K562 (cell line): ENCODE measurements at regions not wholly inside any gene's neighbourhood (a gene's known extent, or its start where the extent isn't known, plus 50 kb on each side); places are given as distances from the start of the nearest gene placed in this dataset.

Experiments
- CHD4 ChIP-seq: fragments of 200-600 bp; sonication (generic); IDR thresholded peaks from 3 replicates; pipeline ENCODE4 v1.6.1; 2012; ENCODE audit warnings: low read depth, mild to moderate bottlenecking, mixed read lengths, low read length, inconsistent platforms; ENCODE audit not compliant: insufficient read depth, insufficient replicate concordance, poor library complexity, severe bottlenecking
- CTCF ChIP-seq, 3 experiments: IDR thresholded peaks in 2 of 3; conservative IDR thresholded peaks in 1 of 3; 2 replicates each; pipeline ENCODE4 v1.5.1; 2011 to 2012; ENCODE audit warnings: low read length in 3 of 3, mild to moderate bottlenecking in 3 of 3, control low read depth in 2 of 3, improper control_type of control experiment in 1 of 3, inconsistent platforms in 1 of 3, low read depth in 1 of 3, mixed read lengths in 1 of 3, moderate library complexity in 1 of 3; ENCODE audit not compliant: insufficient read depth in 2 of 3
- FOXJ3 ChIP-seq: sonication (generic); formaldehyde crosslinking; IDR thresholded peaks from 2 replicates; pipeline ENCODE4 v1.4.0; 2020; ENCODE audit warnings: mild to moderate bottlenecking, missing genetic modification reagents
- JUN ChIP-seq, 2 experiments: sonication (generic) in 1 of 2; formaldehyde crosslinking in 1 of 2; IDR thresholded peaks; 2 replicates each; pipeline versions ENCODE4 v1.6.1 to v1.8.0; 2012 to 2022; ENCODE audit warnings: borderline replicate concordance in 2 of 2, mild to moderate bottlenecking in 2 of 2, improper control_type of control experiment in 1 of 2, low read depth in 1 of 2, low read length in 1 of 2, missing genetic modification reagents in 1 of 2
- KLF10 ChIP-seq: fragments of 250-450 bp; sonication (Bioruptor Pico); IDR thresholded peaks from 2 replicates; pipeline ENCODE4 v1.6.1; 2021; ENCODE audit warnings: matching md5 sums
- MAZ ChIP-seq, 2 experiments: fragments of 450-650 bp in 1 of 2; sonication (generic) in 1 of 2; formaldehyde crosslinking; IDR thresholded peaks in 1 of 2; conservative IDR thresholded peaks in 1 of 2; 2 replicates each; pipeline versions ENCODE4 v1.4.0 to v1.5.0; 2020; ENCODE audit warnings: mild to moderate bottlenecking in 1 of 2, missing genetic modification reagents in 1 of 2
- POLR2A ChIP-seq: fragments of 450-650 bp; conservative IDR thresholded peaks from 2 replicates; pipeline ENCODE4 v1.6.1; 2016
- PTTG1 ChIP-seq: fragments of 450-650 bp; IDR thresholded peaks from 2 replicates; pipeline ENCODE4 v1.6.1; 2016; ENCODE audit warnings: low read depth, mild to moderate bottlenecking, missing genetic modification characterization, missing compliant biosample characterization
- RAD51 ChIP-seq: fragments of 450-650 bp; IDR thresholded peaks from 2 replicates; pipeline ENCODE4 v1.7.1; 2016; ENCODE audit warnings: low read depth, mild to moderate bottlenecking, borderline replicate concordance
- TAL1 ChIP-seq: fragments of 450-650 bp; IDR thresholded peaks from 2 replicates; pipeline ENCODE4 v1.6.1; 2016; ENCODE audit warnings: mild to moderate bottlenecking
- ZNF212 ChIP-seq: fragments of 450-650 bp; formaldehyde crosslinking; IDR thresholded peaks from 2 replicates; pipeline ENCODE4 v1.4.0; 2020; ENCODE audit warnings: mild to moderate bottlenecking
- ZNF695 ChIP-seq: fragments of 450-650 bp; formaldehyde crosslinking; IDR thresholded peaks from 2 replicates; pipeline ENCODE4 v1.4.0; 2020; ENCODE audit warnings: mild to moderate bottlenecking, moderate library complexity
- TF ChIP-seq, protein P1 (sequence below), 3 experiments: fragments of 200-800 bp in 1 of 3; sonication (Bioruptor generic) in 1 of 3; sonication (generic) in 1 of 3; formaldehyde crosslinking in 1 of 3; IDR thresholded peaks; 2 replicates each; pipeline versions ENCODE4 v1.6.1 to v1.8.0; 2016 to 2022; ENCODE audit warnings: mild to moderate bottlenecking in 2 of 3, missing compliant biosample characterization in 2 of 3, missing genetic modification characterization in 2 of 3, missing genetic modification reagents in 1 of 3

DNA sequence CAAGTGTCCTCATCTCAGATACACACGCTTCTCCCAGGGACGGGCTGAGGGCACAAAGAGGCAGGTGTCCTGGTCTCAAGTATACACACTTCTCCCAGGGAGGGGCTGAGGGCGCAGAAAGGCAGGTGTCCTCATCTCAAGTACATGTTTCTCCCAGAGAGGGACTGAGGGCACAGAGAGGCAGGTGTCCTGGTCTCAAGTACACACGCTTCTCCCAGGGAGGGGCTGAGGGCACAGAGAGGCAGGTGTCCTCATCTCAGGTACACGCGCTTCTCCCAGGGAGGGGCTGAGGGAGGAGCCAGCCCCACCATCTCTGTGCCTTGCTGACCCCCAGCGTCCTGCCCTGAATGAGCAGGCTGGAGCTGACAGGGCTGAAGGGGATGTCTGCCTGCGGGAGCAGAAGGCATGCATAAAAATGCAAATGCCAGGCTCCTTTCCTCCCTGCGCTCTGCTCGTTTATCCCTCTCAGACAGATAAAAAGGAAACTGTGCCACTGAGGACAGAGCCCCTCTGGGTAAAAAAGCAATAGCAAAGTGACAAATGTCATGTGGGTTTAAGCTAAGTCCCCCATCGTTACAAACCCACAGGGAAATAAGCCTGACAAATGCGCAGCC, 96.1 kb upstream of the UQCRFS1 start:
- TF ChIP-seq ZNF212 (CRISPR knock-in tag), result no peak
- TF ChIP-seq, protein P1, sequence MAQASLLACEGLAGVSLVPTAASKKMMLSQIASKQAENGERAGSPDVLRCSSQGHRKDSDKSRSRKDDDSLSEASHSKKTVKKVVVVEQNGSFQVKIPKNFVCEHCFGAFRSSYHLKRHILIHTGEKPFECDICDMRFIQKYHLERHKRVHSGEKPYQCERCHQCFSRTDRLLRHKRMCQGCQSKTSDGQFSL (CRISPR knock-in tag; IDR thresholded peaks at IDR 0.05), result no peak
- TF ChIP-seq, protein P1 (tag; IDR thresholded peaks at IDR 0.05), result no peak
- TF ChIP-seq JUN (IDR thresholded peaks at IDR 0.05; ENCODE audit: borderline replicate concordance, low read depth, low read length), result no peak
- no peak for TF ChIP-seq JUN (CRISPR knock-in tag; IDR thresholded peaks at IDR 0.05; ENCODE audit: borderline replicate concordance)
- TF ChIP-seq FOXJ3, result no peak
- TF ChIP-seq CHD4, result no peak
- TF ChIP-seq POLR2A, result no peak
- TF ChIP-seq PTTG1 (tag), result no peak
- no peak for TF ChIP-seq KLF10 (CRISPR knock-in tag)
- TF ChIP-seq TAL1, result no peak
- TF ChIP-seq MAZ (CRISPR knock-in tag; conservative IDR thresholded peaks at IDR 0.05 in 1 of 2, IDR thresholded peaks at IDR 0.05 in 1 of 2), result no peak
- TF ChIP-seq CTCF (IDR thresholded peaks at IDR 0.05 in 2 of 3, conservative IDR thresholded peaks at IDR 0.05 in 1 of 3; ENCODE audit: insufficient read depth in 2 of 3, low read depth in 1 of 3, low read length in 3 of 3), result no peak
- no peak for TF ChIP-seq ZNF695
- no peak for TF ChIP-seq RAD51
